Upper lobe of right lung (tissue), 1 donor: ENCODE measurements at regions not wholly inside any gene's neighbourhood (a gene's known extent, or its start where the extent isn't known, plus 50 kb on each side); places are given as distances from the start of the nearest gene placed in this dataset.

Experiments used
- ATAC-seq: fragments of 200-7000 bp; cut with Tn5 transposase; one replicate; pipeline ENCODE4 v1.9.1; 2020; ENCODE audit warnings: mild to moderate bottlenecking, moderate library complexity
- DNase-seq: peaks from one replicate; pipeline ENCODE4 v3.0.0-alpha.2; 2020
- H3K27ac ChIP-seq: fragments of 200-600 bp; one replicate; pipeline ENCODE4 v1.8.0; 2022
- H3K27me3 ChIP-seq: fragments of 200-600 bp; one replicate; pipeline ENCODE4 v1.8.0; 2022; ENCODE audit warnings: mild to moderate bottlenecking
- H3K36me3 ChIP-seq: fragments of 200-600 bp; one replicate; pipeline ENCODE4 v1.8.0; 2022
- H3K4me1 ChIP-seq: fragments of 200-600 bp; one replicate; pipeline ENCODE4 v1.8.0; 2022
- H3K4me3 ChIP-seq: fragments of 200-600 bp; one replicate; pipeline ENCODE4 v1.8.0; 2022; ENCODE audit warnings: mild to moderate bottlenecking
- H3K9me3 ChIP-seq: fragments of 200-600 bp; one replicate; pipeline ENCODE4 v1.8.0; 2022
- intact Hi-C: fragments of 100-400 bp; cut with DNase I; formaldehyde crosslinking; loops from one replicate; pipeline ENCODE4 v1.11.0; 2022
- TF ChIP-seq, protein P1 (sequence below): fragments of 200-600 bp; IDR thresholded peaks from one replicate; pipeline ENCODE4 v1.8.0; 2022; ENCODE audit warnings: antibody characterized with exemption
- donor health status: DM: no; HTN: yes; CAD: no; lungs with severe emphysema.

DNA sequence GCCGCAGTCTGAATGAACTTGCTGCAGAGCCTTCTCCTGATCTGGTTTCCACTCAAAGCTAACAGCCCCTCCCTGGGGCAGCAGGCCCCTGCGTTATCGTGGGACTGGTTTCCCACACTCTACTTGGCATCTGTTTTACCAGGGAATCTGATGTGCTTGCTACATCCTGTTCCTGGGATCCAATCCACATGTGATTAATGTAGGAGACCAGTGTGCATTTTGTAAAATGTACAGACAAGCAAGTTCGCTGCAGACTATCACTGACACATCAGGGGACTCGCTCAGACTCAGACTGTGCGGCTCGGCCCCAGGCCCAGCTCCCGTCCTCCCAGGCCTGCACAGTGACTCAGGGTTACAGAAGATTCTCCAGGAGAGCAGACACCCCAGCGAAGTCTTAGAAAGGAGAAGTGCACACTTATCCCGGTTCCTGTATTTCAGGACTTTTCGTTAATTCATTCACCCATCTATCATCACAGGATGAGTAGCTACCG lies 340.1 kb downstream of the MATN1 start:
- H3K27ac ChIP-seq = no peak overlapping the region
- ATAC-seq (no peak), DNase-seq (peak; percentile 22)
- H3K9me3 ChIP-seq = no peaks in the 10 kb centered on the region
- H3K4me1 ChIP-seq = peaks cover 6% of the 10 kb centered on the region
- peaks cover 20% of the 10 kb centered on the region for H3K27me3 ChIP-seq
- H3K36me3 ChIP-seq = no peaks in the 10 kb centered on the region
- intact Hi-C loops = no loop called here
- H3K4me3 ChIP-seq = no peak overlapping the region
- TF ChIP-seq, protein P1, sequence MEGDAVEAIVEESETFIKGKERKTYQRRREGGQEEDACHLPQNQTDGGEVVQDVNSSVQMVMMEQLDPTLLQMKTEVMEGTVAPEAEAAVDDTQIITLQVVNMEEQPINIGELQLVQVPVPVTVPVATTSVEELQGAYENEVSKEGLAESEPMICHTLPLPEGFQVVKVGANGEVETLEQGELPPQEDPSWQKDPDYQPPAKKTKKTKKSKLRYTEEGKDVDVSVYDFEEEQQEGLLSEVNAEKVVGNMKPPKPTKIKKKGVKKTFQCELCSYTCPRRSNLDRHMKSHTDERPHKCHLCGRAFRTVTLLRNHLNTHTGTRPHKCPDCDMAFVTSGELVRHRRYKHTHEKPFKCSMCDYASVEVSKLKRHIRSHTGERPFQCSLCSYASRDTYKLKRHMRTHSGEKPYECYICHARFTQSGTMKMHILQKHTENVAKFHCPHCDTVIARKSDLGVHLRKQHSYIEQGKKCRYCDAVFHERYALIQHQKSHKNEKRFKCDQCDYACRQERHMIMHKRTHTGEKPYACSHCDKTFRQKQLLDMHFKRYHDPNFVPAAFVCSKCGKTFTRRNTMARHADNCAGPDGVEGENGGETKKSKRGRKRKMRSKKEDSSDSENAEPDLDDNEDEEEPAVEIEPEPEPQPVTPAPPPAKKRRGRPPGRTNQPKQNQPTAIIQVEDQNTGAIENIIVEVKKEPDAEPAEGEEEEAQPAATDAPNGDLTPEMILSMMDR = no peak

GRCh38 chr1:30382496-30382895 lies 340.9 kb downstream of the MATN1 start:
- Histone ChIP-seq H3K27me3 (peaks cover 25% of the 10 kb centered on the region), H3K9me3 (no peaks in the 10 kb centered on the region), H3K4me3 (no peak overlapping the region), H3K27ac (no peak overlapping the region), H3K36me3 (no peaks in the 10 kb centered on the region), H3K4me1 (peaks cover 6% of the 10 kb centered on the region)
- TF ChIP-seq, protein P1 = no peak
- ATAC-seq (no peak), DNase-seq (peak; percentile 23)
- intact Hi-C loops = no loop called here

DNA sequence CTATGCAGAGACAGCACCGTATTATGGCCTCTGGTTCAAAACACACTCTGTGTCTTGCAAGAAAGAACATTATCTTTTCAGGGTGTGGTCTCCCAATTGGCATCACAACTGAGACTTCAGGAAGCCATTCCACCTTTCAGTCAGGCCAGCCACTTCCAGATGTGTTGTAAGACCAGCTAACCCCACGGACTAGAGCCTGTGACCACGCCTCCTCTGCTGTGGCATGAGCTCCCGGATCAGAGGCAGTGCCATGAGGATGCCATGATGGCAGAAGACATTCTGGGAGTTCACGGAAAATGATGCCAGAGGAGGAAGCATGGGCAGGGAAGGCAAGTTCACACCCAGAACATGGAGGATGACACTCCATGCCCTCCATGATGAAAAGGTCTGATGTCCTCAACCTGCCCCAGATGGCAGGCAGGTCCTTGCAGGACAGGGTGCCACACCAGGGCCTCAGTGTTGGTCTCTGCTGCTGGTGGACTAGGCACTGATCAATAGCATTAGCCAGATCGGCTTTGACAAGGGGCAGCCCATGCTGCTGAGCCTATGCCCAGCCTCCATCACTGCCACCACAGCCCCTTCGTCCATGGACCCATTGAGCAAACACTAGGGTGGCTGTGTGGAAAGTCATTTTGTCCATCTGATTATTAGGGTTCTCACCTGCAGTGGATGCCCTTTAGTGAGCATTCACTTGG lies 341.6 kb downstream of the MATN1 start:
- DNase-seq (peak; percentile 30), ATAC-seq (no peak)
- peaks cover 31% of the 10 kb centered on the region for H3K27me3 ChIP-seq
- intact Hi-C loops = no loop called here
- no peaks in the 10 kb centered on the region for H3K36me3 ChIP-seq
- TF ChIP-seq, protein P1 = no peak
- H3K27ac ChIP-seq = no peak overlapping the region
- H3K4me3 ChIP-seq = no peak overlapping the region
- peaks cover 6% of the 10 kb centered on the region for H3K4me1 ChIP-seq
- H3K9me3 ChIP-seq = no peaks in the 10 kb centered on the region

DNA sequence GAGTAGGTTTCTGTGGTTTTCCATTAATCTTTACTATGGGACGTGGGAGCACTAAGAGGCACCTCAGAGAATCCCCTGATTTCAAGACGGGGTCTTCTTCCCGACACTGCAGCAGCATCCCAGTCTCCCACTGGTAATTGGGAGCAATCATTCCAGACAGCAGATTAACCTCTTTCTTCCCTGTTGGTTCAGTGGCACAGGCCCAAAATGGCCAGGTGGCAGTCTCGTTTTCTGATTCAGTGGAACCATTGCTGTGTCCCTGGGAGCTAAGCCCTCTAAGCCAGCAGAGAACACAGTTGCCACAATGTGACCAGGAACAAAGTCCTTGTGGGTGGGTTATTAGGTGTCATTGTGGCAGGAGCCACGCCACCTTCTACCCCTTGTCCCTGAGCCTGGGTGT lies 342.1 kb downstream of the MATN1 start:
- Histone ChIP-seq H3K4me1 (peaks cover 6% of the 10 kb centered on the region), H3K27me3 (peaks cover 31% of the 10 kb centered on the region), H3K4me3 (no peak overlapping the region), H3K9me3 (no peaks in the 10 kb centered on the region), H3K27ac (no peak overlapping the region), H3K36me3 (no peaks in the 10 kb centered on the region)
- intact Hi-C loops = no loop called here
- peak; percentile 32 for DNase-seq
- TF ChIP-seq, protein P1 = no peak
- ATAC-seq = no peak

DNA sequence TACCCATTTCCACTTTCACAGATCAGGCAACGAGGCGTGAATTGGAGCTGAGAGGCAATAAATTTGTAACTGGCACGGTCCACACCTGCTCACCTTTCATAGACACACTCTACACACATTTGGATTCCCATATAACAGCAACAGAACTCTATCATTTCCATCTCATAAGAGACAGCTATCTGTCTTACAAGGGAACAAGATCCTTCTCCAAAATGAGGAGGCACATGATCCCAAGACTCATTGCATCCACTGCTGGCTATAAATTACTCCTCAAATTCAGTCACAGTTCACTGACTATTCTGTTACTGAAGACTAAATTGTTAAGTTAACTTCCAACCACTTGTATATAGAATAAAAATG lies 342.8 kb downstream of the MATN1 start:
- TF ChIP-seq, protein P1 = no peak
- no peaks in the 10 kb centered on the region for H3K9me3 ChIP-seq
- peaks cover 31% of the 10 kb centered on the region for H3K27me3 ChIP-seq
- DNase-seq (no peak), ATAC-seq (no peak)
- no peaks in the 10 kb centered on the region for H3K36me3 ChIP-seq
- H3K4me1 ChIP-seq = peaks cover 6% of the 10 kb centered on the region
- intact Hi-C loops = no loop called here
- H3K4me3 ChIP-seq = no peak overlapping the region
- H3K27ac ChIP-seq = no peak overlapping the region
